Caco-2 (cell line): ENCODE measurements at regions not wholly inside any gene's neighbourhood (a gene's known extent, or its start where the extent isn't known, plus 50 kb on each side); places are given as distances from the start of the nearest gene placed in this dataset.

Experiments
- BruUV-seq: library from RNA; stranded (reverse); fragments of 400-500 nt; replicated peaks from 2 replicates; lab custom pipeline; 2021; lab: Mats Ljungman, UMichigan
- CTCF ChIA-PET: fragments of 300-600 bp; sonication (Branson Sonifier 250); formaldehyde crosslinking; loops from one replicate; lab custom pipeline; 2022; ENCODE audit warnings: antibody characterized with exemption; lab: Charles Lee
- POLR2A ChIA-PET: fragments of 300-600 bp; sonication (Branson Sonifier 250); formaldehyde crosslinking; loops from one replicate; lab custom pipeline; 2022; ENCODE audit warnings: antibody characterized with exemption; lab: Charles Lee
- DNase-seq, 2 experiments: peaks; one replicate each; pipeline versions ENCODE4 v3.0.0 to v3.0.0-alpha.2; 2020 to 2022
- H3K27me3 ChIP-seq: replicated peaks from 2 replicates; pipeline ENCODE4 v1.6.0; 2011; ENCODE audit warnings: low read length; ENCODE audit not compliant: control insufficient read depth, insufficient read depth
- H3K36me3 ChIP-seq: 2 replicates; pipeline ENCODE4 v1.5.1; 2011; ENCODE audit warnings: low read length; ENCODE audit not compliant: control insufficient read depth, insufficient read depth
- H3K4me1 ChIP-seq: fragments of 250-450 bp; sonication (Bioruptor Pico); 2 replicates; pipeline ENCODE4 v1.5.1; 2020; ENCODE audit warnings: mild to moderate bottlenecking
- H3K4me3 ChIP-seq: 2 replicates; pipeline ENCODE4 v1.5.1; 2011; ENCODE audit warnings: low read depth, mild to moderate bottlenecking, control low read depth, low read length
- H3K9me3 ChIP-seq: fragments of 250-450 bp; sonication (Bioruptor Pico); 2 replicates; pipeline ENCODE4 v1.5.1; 2020; ENCODE audit warnings: mild to moderate bottlenecking, moderate library complexity
- H3K27ac Mint-ChIP-seq: one replicate; pipeline ENCODE4 v1.8.0; 2022; ENCODE audit warnings: mixed read lengths; ENCODE audit not compliant: unreplicated experiment
- H3K27me3 Mint-ChIP-seq: one replicate; pipeline ENCODE4 v1.8.0; 2022; ENCODE audit warnings: mixed read lengths; ENCODE audit not compliant: insufficient read depth, unreplicated experiment
- H3K36me3 Mint-ChIP-seq: one replicate; pipeline ENCODE4 v1.8.0; 2022; ENCODE audit warnings: mild to moderate bottlenecking, mixed read lengths; ENCODE audit not compliant: insufficient read depth, unreplicated experiment
- H3K4me1 Mint-ChIP-seq: one replicate; pipeline ENCODE4 v1.8.0; 2022; ENCODE audit warnings: low read depth, mixed read lengths; ENCODE audit not compliant: unreplicated experiment
- H3K4me3 Mint-ChIP-seq: one replicate; pipeline ENCODE4 v1.8.0; 2022; ENCODE audit warnings: mild to moderate bottlenecking, moderate library complexity, mixed read lengths; ENCODE audit not compliant: unreplicated experiment
- H3K9me3 Mint-ChIP-seq: one replicate; pipeline ENCODE4 v1.8.0; 2022; ENCODE audit warnings: mixed read lengths; ENCODE audit not compliant: unreplicated experiment
- intact Hi-C: fragments of 100-400 bp; cut with micrococcal nuclease; formaldehyde crosslinking; loops from one replicate; pipeline ENCODE4 v1.10.0; 2022; ENCODE audit not compliant: unreplicated experiment
- TF ChIP-seq, protein P1 (sequence below), 2 experiments: fragments of 200-600 bp in 1 of 2; IDR thresholded peaks; 1 replicate in 1 of 2; 2 replicates in 1 of 2; pipeline versions ENCODE4 v1.5.1 to v1.8.0; 2011 to 2022; ENCODE audit warnings: antibody characterized with exemption in 1 of 2, control low read depth in 1 of 2, inconsistent platforms in 1 of 2, low read depth in 1 of 2, low read length in 1 of 2, mild to moderate bottlenecking in 1 of 2, moderate library complexity in 1 of 2; ENCODE audit not compliant: insufficient read depth in 1 of 2, severe bottlenecking in 1 of 2, unreplicated experiment in 1 of 2

DNA sequence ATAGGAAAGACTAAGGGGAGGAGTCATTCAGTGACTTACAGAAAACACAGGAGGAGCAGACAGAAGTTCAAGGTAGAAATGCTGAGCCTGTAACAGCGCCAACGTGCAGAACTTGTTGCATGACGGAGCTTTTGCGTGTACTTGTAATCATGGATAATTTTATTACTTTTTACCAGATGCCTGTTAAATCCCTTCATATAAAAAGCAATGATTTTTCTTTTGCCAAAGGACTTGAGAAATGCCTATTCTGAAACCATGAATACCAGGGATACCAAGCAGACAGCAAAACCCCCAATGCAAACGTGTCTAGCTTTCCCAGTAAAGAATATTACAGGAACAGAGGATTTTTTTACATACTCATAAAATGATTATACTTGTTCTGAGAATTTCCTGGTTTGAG lies 163.6 kb upstream of the GSC start:
- no peaks in the 10 kb centered on the region for H3K36me3 ChIP-seq
- Mint-ChIP-seq H3K36me3 (no peaks in the 10 kb centered on the region), H3K4me1 (no peaks in the 10 kb centered on the region), H3K4me3 (no peak overlapping the region), H3K9me3 (no peaks in the 10 kb centered on the region), H3K27me3 (peaks cover 4% of the 10 kb centered on the region), H3K27ac (no peak overlapping the region)
- TF ChIP-seq, protein P1, sequence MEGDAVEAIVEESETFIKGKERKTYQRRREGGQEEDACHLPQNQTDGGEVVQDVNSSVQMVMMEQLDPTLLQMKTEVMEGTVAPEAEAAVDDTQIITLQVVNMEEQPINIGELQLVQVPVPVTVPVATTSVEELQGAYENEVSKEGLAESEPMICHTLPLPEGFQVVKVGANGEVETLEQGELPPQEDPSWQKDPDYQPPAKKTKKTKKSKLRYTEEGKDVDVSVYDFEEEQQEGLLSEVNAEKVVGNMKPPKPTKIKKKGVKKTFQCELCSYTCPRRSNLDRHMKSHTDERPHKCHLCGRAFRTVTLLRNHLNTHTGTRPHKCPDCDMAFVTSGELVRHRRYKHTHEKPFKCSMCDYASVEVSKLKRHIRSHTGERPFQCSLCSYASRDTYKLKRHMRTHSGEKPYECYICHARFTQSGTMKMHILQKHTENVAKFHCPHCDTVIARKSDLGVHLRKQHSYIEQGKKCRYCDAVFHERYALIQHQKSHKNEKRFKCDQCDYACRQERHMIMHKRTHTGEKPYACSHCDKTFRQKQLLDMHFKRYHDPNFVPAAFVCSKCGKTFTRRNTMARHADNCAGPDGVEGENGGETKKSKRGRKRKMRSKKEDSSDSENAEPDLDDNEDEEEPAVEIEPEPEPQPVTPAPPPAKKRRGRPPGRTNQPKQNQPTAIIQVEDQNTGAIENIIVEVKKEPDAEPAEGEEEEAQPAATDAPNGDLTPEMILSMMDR (IDR thresholded peaks at IDR 0.05; ENCODE audit: insufficient read depth in 1 of 2, low read depth in 1 of 2, low read length in 1 of 2, severe bottlenecking in 1 of 2, unreplicated experiment in 1 of 2) = no peak
- intact Hi-C loops = no loop called here
- DNase-seq = no peak
- ChIA-PET CTCF (no interaction called here), POLR2A (no interaction called here)
- H3K4me3 ChIP-seq = no peak overlapping the region
- no TSS peak for BruUV-seq
- no peaks in the 10 kb centered on the region for H3K4me1 ChIP-seq
- no peaks in the 10 kb centered on the region; the same call in 1 of the 2 replicates for H3K27me3 ChIP-seq
- no peaks in the 10 kb centered on the region for H3K9me3 ChIP-seq

- Mint-ChIP-seq H3K9me3 (no peaks in the 10 kb centered on the region), H3K27me3 (peaks cover 4% of the 10 kb centered on the region), H3K4me3 (no peak overlapping the region), H3K27ac (no peak overlapping the region), H3K4me1 (no peaks in the 10 kb centered on the region), H3K36me3 (no peaks in the 10 kb centered on the region)
- Histone ChIP-seq H3K27me3 (no peaks in the 10 kb centered on the region; the same call in 1 of the 2 replicates), H3K4me1 (no peaks in the 10 kb centered on the region), H3K9me3 (no peaks in the 10 kb centered on the region), H3K4me3 (no peak overlapping the region), H3K36me3 (no peaks in the 10 kb centered on the region)
- intact Hi-C loops = no loop called here
- ChIA-PET CTCF (no interaction called here), POLR2A (no interaction called here)
- no peak for DNase-seq
- TF ChIP-seq, protein P1 (IDR thresholded peaks at IDR 0.05; ENCODE audit: insufficient read depth in 1 of 2, low read depth in 1 of 2, low read length in 1 of 2, severe bottlenecking in 1 of 2, unreplicated experiment in 1 of 2) = no peak
- BruUV-seq = no TSS peak
Measured at GRCh38 chr14:94932589-94932988, 162.7 kb upstream of the GSC start.

DNA sequence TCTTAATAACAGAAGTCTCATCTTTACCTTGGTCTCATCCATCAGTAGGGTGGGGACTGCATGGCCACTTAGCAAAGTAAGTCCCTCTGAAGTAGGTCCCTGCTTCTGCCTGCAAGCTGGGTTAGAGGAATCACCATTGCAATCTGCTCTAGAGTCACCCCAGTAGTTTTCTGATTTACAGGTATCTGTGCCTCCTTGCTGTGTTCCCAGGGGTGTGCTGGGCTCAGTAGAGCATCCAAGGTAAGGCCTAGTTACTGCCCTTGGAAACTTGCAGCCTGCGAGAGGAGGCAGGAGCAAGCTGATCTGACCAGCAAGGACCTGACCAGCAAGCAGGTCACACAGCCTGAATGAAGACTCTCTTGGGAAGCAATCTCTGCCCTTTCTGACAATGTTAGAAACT lies 160.8 kb upstream of the GSC start:
- CTCF ChIA-PET = no interaction called here
- BruUV-seq = no TSS peak
- POLR2A ChIA-PET = no interaction called here

More for the DNA sequence above, 160.8 kb upstream of the GSC start:
- Histone ChIP-seq H3K4me1 (no peaks in the 10 kb centered on the region), H3K4me3 (no peak overlapping the region), H3K36me3 (no peaks in the 10 kb centered on the region), H3K9me3 (no peaks in the 10 kb centered on the region), H3K27me3 (no peaks in the 10 kb centered on the region; the same call in 1 of the 2 replicates)
- H3K4me1 Mint-ChIP-seq = no peaks in the 10 kb centered on the region
- no peak overlapping the region for H3K27ac Mint-ChIP-seq
- no peaks in the 10 kb centered on the region for H3K9me3 Mint-ChIP-seq
- no peak overlapping the region for H3K4me3 Mint-ChIP-seq
- DNase-seq = no peak
- TF ChIP-seq, protein P1 (IDR thresholded peaks at IDR 0.05; ENCODE audit: insufficient read depth in 1 of 2, low read depth in 1 of 2, low read length in 1 of 2, severe bottlenecking in 1 of 2, unreplicated experiment in 1 of 2) = no peak
- H3K36me3 Mint-ChIP-seq = no peaks in the 10 kb centered on the region
- H3K27me3 Mint-ChIP-seq = peaks cover 4% of the 10 kb centered on the region
- intact Hi-C loops = no loop called here
